ENCODE measurements at regions not wholly inside any gene's neighbourhood (a gene's known extent, or its start where the extent isn't known, plus 50 kb on each side); places are given as distances from the start of the nearest gene placed in this dataset.

GRCh38 chr18:27414682-27415081 lies 229.6 kb upstream of the CHST9 start:
- Histone ChIP-seq H3K27me3 (ENCODE audit: insufficient read depth, low read length) (no peaks in the 10 kb centered on the region), H3K56ac (ENCODE audit: insufficient read length, low read depth, low read length) (no peak overlapping the region), H3K14ac (ENCODE audit: insufficient read depth, low read length) (no peak overlapping the region), H2AK5ac (ENCODE audit: insufficient read length, low read length) (no peak overlapping the region), H3K79me2 (ENCODE audit: insufficient read depth, low read length) (no peaks in the 10 kb centered on the region), H2AFZ (ENCODE audit: low read length) (no peak overlapping the region), H4K8ac (replicated peaks; ENCODE audit: insufficient read length, low read depth, low read length) (no peak overlapping the region), H3K23ac (ENCODE audit: insufficient read length, low read depth, low read length) (no peak overlapping the region), H3K18ac (ENCODE audit: insufficient read length, low read depth, low read length) (no peak overlapping the region), H3K23me2 (ENCODE audit: insufficient read length, low read depth, low read length, poor library complexity, severe bottlenecking) (no peaks in the 10 kb centered on the region), H3K4me2 (ENCODE audit: insufficient read depth, insufficient read length, low read length) (no peak overlapping the region), H3K27ac (ENCODE audit: insufficient read length, low read depth, low read length) (no peak overlapping the region), H4K20me1 (ENCODE audit: control insufficient read depth, insufficient read depth, insufficient read length) (no peaks in the 10 kb centered on the region), H3K4me1 (ENCODE audit: insufficient read depth, low read length) (peaks cover 5% of the 10 kb centered on the region), H2BK15ac (ENCODE audit: low read depth, low read length) (no peak overlapping the region), H3T11ph (ENCODE audit: low read length) (no peak overlapping the region), H2BK5ac (ENCODE audit: insufficient read length, low read length) (no peak overlapping the region), H3K4ac (ENCODE audit: low read depth, low read length) (no peak overlapping the region), H2BK120ac (ENCODE audit: low read depth, low read length, poor library complexity, severe bottlenecking) (no peak overlapping the region), H4K5ac (ENCODE audit: insufficient read length, low read depth, low read length) (no peak overlapping the region), H3K79me1 (ENCODE audit: insufficient read depth, low read depth, low read length, poor library complexity, severe bottlenecking) (no peaks in the 10 kb centered on the region), H3K9me3 (ENCODE audit: control insufficient read depth, low read depth, low read length) (no peaks in the 10 kb centered on the region), H2BK20ac (ENCODE audit: low read depth, low read length, poor library complexity, severe bottlenecking) (no peak overlapping the region), H3K9ac (ENCODE audit: extremely low read depth, insufficient read length, low read length) (no peak overlapping the region), H2BK12ac (ENCODE audit: insufficient read length, low read depth, low read length) (no peak overlapping the region), H4K91ac (ENCODE audit: insufficient read length, low read depth, low read length) (no peak overlapping the region)
- no CpG with 5 or more reads among the region's 1 CpG for WGBS (ENCODE audit: extremely low coverage, insufficient read length, low lambda C conversion rate)
- Mint-ChIP-seq H3K36me3 (ENCODE audit: insufficient read depth in 1 of 3, low read depth in 3 of 3) (no peaks in the 10 kb centered on the region), H3K4me1 (peaks cover 16 to 19% of the 10 kb centered on the region in 2 experiments), H3K27me3 (ENCODE audit: low read depth) (no peaks in the 10 kb centered on the region), H3K27ac (no peak overlapping the region), H3K4me3 (no peak overlapping the region), H3K9me3 (no peaks in the 10 kb centered on the region; a peak in 1 of 5 replicates)
- DNase-seq = no peak
- TF ChIP-seq CTCF (conservative IDR thresholded peaks at IDR 0.05) = no peak
